Right cardiac atrium (tissue), 5 donors: ENCODE measurements at regions not wholly inside any gene's neighbourhood (a gene's known extent, or its start where the extent isn't known, plus 50 kb on each side); places are given as distances from the start of the nearest gene placed in this dataset.
"Not testable (repeated sequence)": the region's sequence is repeated elsewhere in the genome, so short reads cannot be mapped to it uniquely, and the experiment has no call there.

Experiments
- ATAC-seq, 2 donors: fragments of 200-7000 bp; cut with Tn5 transposase; one replicate each; pipeline versions ENCODE4 v1.8.0 to v1.9.1; 2020; ENCODE audit warnings: moderate library complexity in 2 of 2, mild to moderate bottlenecking in 1 of 2
- DNase-seq, 3 donors: peaks; one replicate each; pipeline ENCODE4 v3.0.0-alpha.2; 2020
- H3K27ac ChIP-seq: one replicate; pipeline ENCODE4 v1.5.1; 2013; ENCODE audit warnings: mild to moderate bottlenecking, low read length, control low read depth, moderate library complexity
- H3K27me3 ChIP-seq: one replicate; pipeline ENCODE4 v1.6.1; 2013; ENCODE audit not compliant: control insufficient read depth, insufficient read depth
- H3K4me1 ChIP-seq: one replicate; pipeline ENCODE4 v1.6.1; 2013; ENCODE audit warnings: low read length; ENCODE audit not compliant: control insufficient read depth, insufficient read depth
- H3K4me3 ChIP-seq: one replicate; pipeline ENCODE4 v1.5.1; 2013; ENCODE audit warnings: low read length, control low read depth
- H3K9me3 ChIP-seq: one replicate; pipeline ENCODE4 v1.6.1; 2013; ENCODE audit warnings: low read length; ENCODE audit not compliant: control insufficient read depth
- WGBS: extraction: QIAGEN DNeasy Blood & Tissue Kit; methylation state at CpG from one replicate; pipeline ENCODE4 v1.1.7; 2013; 5-methylcytosine and 5-hydroxymethylcytosine counted together
- intact Hi-C, 4 donors: fragments of 100-400 bp; cut with DNase I; formaldehyde crosslinking; loops; one replicate each; pipeline versions ENCODE4 v1.11.0 to v1.14.0; 2022 to 2023
- donor health status: healthy with polysubstance abuse.
- donor health status: DM: no; HTN: yes; CAD: no.
- donor health status: DM: no; HTN: no; CAD: no.
- donor health status: DM: no; HTN: yes; CAD: no; lungs with severe emphysema.
- donor health status: DM: yes; HTN: yes; CAD: no.

DNA sequence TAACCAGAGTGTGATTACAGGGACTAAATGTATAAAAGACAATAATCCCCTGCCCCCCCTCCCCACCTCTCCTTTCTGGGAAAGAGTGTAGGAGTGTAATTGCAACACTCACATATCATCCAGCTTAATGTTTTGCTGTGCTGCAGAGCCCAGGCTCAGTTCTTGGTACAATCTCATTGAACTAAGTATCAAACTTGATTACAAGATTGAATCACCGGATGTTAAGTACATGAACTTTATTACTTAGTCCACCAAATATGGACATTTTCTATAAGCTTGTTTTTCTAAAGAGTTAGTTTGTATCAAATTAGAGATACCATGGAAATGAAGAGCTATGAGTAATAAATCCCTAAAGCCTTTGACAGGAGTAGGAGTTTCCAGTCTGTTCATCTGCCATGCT lies 559.1 kb downstream of the ZNF674 start:
- Histone ChIP-seq H3K27me3 (no peaks in the 10 kb centered on the region), H3K4me1 (no peaks in the 10 kb centered on the region), H3K4me3 (no peak overlapping the region), H3K9me3 (no peaks in the 10 kb centered on the region), H3K27ac (no peak overlapping the region)
- intact Hi-C loops = no loop called here
- ATAC-seq (no peak), DNase-seq (no peak)
- 50% methylated on average over 1 of the region's 1 CpG for WGBS

DNA sequence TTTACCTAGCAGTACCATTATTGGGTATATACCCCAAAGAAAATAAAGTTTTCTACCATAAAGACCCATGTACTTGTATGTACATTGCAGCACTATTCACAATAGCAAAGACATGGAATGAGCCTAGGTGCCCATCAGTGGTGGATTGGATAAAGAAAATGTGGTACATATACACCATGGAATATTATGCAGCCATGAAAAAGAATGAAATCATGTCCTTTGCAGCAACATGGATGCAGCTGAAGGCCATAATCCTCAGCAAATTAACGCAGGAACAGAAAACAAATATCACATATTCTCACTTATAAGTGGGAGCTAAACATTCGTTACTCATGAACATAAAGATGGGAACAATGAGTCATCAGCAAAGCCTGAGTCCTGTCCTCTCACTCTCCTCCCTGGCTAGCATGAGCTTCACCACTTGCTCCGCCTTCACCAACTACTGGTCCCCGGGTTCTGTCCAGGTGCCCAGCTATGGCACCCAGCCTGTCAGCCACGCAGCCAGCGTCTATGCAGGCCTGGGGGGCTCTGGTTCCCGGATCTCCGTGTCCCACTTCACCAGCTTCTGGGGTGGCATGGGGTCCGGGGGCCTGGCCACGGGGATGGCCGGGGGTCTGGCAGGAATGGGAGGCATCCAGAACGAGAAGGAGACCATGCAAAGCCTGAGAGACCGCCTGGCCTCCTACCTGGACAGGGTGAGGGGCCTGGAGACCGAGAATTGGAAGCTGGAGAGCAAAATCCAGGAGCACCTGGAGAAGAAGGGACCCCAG lies 562.1 kb downstream of the ZNF674 start:
- DNase-seq = peak in 2 of 3 donors; percentile 16 to 40
- intact Hi-C loops, H3K27me3 ChIP-seq, H3K27ac ChIP-seq, ATAC-seq, H3K4me1 ChIP-seq, H3K4me3 ChIP-seq, H3K9me3 ChIP-seq: not testable (repeated sequence)
- 91% methylated on average over 14 of the region's 14 CpGs for WGBS

DNA sequence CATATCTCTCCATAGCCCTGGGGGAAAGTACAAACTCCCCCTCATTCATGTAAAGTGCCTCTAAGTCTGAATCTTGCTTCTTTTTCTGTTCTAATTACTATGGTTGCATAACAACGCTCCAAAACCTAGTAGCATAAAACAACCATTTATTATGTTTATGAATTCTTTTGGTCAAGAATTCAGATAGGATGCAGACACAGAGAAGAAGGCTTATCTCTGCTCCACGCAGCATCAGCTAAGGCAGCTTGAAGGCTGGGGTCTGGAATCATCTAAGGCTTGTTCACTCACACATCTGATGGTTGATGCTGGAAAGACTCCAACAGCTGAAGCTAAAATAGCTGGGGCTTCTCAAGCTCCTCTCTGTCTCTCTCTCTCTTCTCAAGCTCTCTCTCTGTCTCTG lies 564.5 kb downstream of the ZNF674 start:
- H3K4me1 ChIP-seq = no peaks in the 10 kb centered on the region
- H3K27ac ChIP-seq = no peak overlapping the region
- no peaks in the 10 kb centered on the region for H3K27me3 ChIP-seq
- H3K9me3 ChIP-seq = no peaks in the 10 kb centered on the region
- no peak overlapping the region for H3K4me3 ChIP-seq
- DNase-seq (no peak), ATAC-seq (no peak)
- intact Hi-C loops = no loop called here
- WGBS = 30% methylated on average over 2 of the region's 2 CpGs

GRCh38 chrX:45975633-45976032 lies 569.6 kb downstream of the ZNF674 start:
- DNase-seq (no peak), ATAC-seq (no peak)
- Histone ChIP-seq H3K4me3 (no peak overlapping the region), H3K4me1 (no peaks in the 10 kb centered on the region), H3K9me3 (no peaks in the 10 kb centered on the region), H3K27ac (no peak overlapping the region), H3K27me3 (no peaks in the 10 kb centered on the region)
- intact Hi-C loops = no loop called here

DNA sequence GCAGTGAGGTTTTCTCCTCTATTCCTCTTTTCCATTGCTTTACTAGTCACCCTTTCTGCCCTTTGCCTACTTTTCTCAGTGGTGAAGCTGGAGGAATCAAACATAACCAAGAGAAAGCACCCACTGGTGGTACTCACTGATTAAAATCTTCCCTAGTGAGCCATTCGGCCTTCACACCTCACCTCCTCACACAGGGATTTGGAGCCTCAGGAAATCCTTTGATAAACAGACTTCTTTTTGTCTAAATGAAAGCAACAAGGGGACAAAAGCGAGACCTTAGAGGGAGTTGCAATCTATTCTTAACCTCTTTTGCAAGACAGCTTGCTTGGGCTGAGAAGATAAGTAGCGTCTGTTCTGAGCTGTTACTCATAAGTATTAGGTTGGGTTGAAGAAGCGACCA lies 572.6 kb downstream of the ZNF674 start:
- Histone ChIP-seq H3K4me1 (no peaks in the 10 kb centered on the region), H3K27me3 (no peaks in the 10 kb centered on the region), H3K27ac (no peak overlapping the region), H3K4me3 (no peak overlapping the region), H3K9me3 (no peaks in the 10 kb centered on the region)
- DNase-seq = no peak
- ATAC-seq = no peak
- 56% methylated on average over 4 of the region's 4 CpGs for WGBS
- intact Hi-C loops = no loop called here

GRCh38 chrX:45959567-45959966 lies 585.7 kb downstream of the ZNF674 start:
- intact Hi-C loops = no loop called here
- 95% methylated on average over 7 of the region's 7 CpGs for WGBS
- no peak for ATAC-seq

DNA sequence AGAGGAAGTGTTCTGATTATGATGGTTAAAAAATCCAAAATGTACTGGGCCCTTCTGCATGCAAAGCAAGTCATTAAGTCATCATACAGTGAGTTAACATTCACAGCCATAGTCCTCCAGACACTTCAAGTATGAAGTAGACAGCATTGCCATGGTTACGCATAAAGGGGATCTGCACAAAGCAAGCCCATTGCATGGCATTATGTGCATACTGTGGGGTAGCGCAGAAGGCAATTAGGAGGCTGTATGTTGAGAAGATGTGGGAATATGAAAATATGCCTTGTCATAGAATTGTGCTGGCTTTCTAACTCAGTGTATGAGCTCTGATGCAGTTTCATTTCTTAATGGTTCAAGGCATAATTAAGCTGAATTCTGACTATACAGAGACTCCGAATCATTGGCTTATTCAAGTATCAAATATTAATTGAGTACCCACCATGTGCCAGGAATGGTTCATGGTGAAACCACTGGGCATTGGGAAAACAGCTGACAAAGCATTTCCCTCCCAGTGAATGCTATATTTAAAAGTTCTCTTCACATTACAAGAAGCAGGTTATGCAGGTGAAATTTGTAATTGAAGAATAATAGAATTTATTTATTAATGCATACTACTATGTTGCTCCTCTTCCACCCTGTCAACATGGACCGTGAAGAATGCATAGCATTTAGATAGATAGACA lies 588.9 kb downstream of the ZNF674 start:
- no peaks in the 10 kb centered on the region for H3K9me3 ChIP-seq
- no peaks in the 10 kb centered on the region for H3K27me3 ChIP-seq
- intact Hi-C loops = no loop called here
- no peak for ATAC-seq
- 87% methylated on average over 4 of the region's 4 CpGs for whole genome bisulfite sequencing
- no peaks in the 10 kb centered on the region for H3K4me1 ChIP-seq
- H3K4me3 ChIP-seq = no peak overlapping the region
- H3K27ac ChIP-seq = no peak overlapping the region
- no peak for DNase-seq

More at GRCh38 chrX:45959567-45959966, 585.7 kb downstream of the ZNF674 start:
- Histone ChIP-seq H3K4me3 (no peak overlapping the region), H3K27me3 (no peaks in the 10 kb centered on the region), H3K27ac (no peak overlapping the region), H3K9me3 (no peaks in the 10 kb centered on the region), H3K4me1 (no peaks in the 10 kb centered on the region)
- peak in 1 of 3 donors; percentile 31 for DNase-seq

DNA sequence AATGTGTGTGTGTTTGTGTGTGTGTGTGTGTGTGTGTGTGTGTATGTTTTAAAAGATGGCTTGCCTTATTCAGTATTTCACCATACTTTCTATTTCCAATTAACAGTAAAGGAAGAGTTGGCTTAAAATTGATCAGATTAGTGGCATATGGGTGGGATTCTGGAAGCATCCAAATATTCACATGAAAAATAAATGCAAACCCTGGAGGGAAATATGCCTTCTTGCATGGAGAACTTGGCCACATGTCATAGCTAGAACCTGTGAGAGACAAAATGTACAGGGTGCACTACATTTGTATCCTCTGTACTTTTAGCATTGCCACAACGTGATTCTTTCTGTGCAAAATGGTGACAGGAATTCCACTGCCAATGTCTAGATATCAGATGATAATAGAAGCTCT lies 589.6 kb downstream of the ZNF674 start:
- no peak for ATAC-seq
- Histone ChIP-seq H3K4me3 (no peak overlapping the region), H3K9me3 (no peaks in the 10 kb centered on the region), H3K4me1 (no peaks in the 10 kb centered on the region), H3K27ac (no peak overlapping the region), H3K27me3 (no peaks in the 10 kb centered on the region)
- no peak for DNase-seq
- WGBS = 73% methylated on average over 1 of the region's 1 CpG
- intact Hi-C loops = no loop called here

DNA sequence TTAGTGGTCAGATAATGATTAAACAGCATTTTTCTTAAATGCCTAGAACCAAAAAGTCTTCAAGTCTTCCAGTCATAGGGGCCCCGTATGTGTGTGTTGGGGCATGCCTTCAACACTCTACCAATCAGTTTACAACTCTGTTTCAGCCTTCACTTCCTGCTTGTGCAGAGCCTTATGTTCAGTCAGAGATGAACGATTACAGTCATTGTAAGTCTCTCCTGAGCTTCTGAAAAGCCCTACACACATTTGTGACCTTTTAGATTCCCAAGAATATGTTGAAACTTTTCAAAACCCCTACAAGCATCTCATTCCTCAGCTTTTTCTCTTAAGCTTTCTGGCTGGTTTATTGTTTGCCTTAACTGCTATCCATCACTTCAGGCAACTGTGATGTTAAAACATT lies 591.2 kb downstream of the ZNF674 start:
- H3K27me3 ChIP-seq = no peaks in the 10 kb centered on the region
- WGBS = 64% methylated on average over 2 of the region's 2 CpGs
- no peak for DNase-seq
- H3K9me3 ChIP-seq = no peaks in the 10 kb centered on the region
- no peaks in the 10 kb centered on the region for H3K4me1 ChIP-seq
- H3K4me3 ChIP-seq = no peak overlapping the region
- no peak for ATAC-seq
- no peak overlapping the region for H3K27ac ChIP-seq
- intact Hi-C loops = no loop called here

- WGBS = 58% methylated on average over 2 of the region's 2 CpGs
- ATAC-seq (no peak), DNase-seq (no peak)
- intact Hi-C loops = no loop called here
- no peak overlapping the region for H3K27ac ChIP-seq
- no peaks in the 10 kb centered on the region for H3K4me1 ChIP-seq
- no peaks in the 10 kb centered on the region for H3K9me3 ChIP-seq
- H3K27me3 ChIP-seq = no peaks in the 10 kb centered on the region
- H3K4me3 ChIP-seq = no peak overlapping the region
Measured at GRCh38 chrX:45952030-45952429, 593.2 kb downstream of the ZNF674 start.

DNA sequence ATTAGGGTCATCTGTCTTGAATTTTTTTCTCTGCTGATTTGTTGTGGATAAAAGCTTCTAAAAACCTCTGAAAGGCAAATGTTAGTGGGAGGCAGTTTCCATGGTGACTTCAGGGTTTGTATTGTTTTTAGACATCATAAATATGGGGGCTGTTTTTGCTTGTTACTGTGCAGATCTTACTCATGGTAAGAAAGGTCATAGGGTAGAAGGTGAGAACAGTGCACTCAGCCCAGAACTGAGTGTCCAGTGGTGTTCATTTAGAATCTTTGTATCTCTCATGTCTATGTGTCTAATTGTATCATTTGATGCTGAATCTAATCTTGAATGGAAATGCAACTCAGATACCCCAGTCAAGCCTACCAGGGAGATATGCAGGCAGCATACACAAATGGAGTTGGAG lies 609.8 kb downstream of the ZNF674 start:
- H3K9me3 ChIP-seq = no peaks in the 10 kb centered on the region
- H3K4me1 ChIP-seq = no peaks in the 10 kb centered on the region
- H3K4me3 ChIP-seq = no peak overlapping the region
- no peak for ATAC-seq
- H3K27ac ChIP-seq = no peak overlapping the region
- intact Hi-C loops = no loop called here
- DNase-seq = no peak
- no peaks in the 10 kb centered on the region for H3K27me3 ChIP-seq
